ENCODE measurements at regions not wholly inside any gene's neighbourhood (a gene's known extent, or its start where the extent isn't known, plus 50 kb on each side); places are given as distances from the start of the nearest gene placed in this dataset.

- intact Hi-C loops (cut with micrococcal nuclease; ENCODE audit: unreplicated experiment) (no loop called here), in situ Hi-C loops (cut with MboI) (no loop called here)
- H3K4me3 ChIP-seq, result no peak overlapping the region
- no peaks in the 10 kb centered on the region for H3K36me3 ChIP-seq (ENCODE audit: control insufficient read depth in 2 of 2, insufficient read depth in 2 of 2, low read length in 1 of 2)
- no peaks in the 10 kb centered on the region for H4K20me1 ChIP-seq (ENCODE audit: control insufficient read depth, insufficient read depth)
- H3K27ac ChIP-seq (ENCODE audit: control insufficient read depth, insufficient read depth), result no peak overlapping the region
- no peaks in the 10 kb centered on the region for H3K4me1 ChIP-seq (ENCODE audit: control insufficient read depth, insufficient read depth, low read length)
- H2AFZ ChIP-seq (ENCODE audit: control insufficient read depth, low read depth, low read length), result no peak overlapping the region
- TF ChIP-seq ZNF217 (IDR thresholded peaks at IDR 0.05) (no peak), HDAC2 (IDR thresholded peaks at IDR 0.05) (no peak), BHLHE40 (IDR thresholded peaks at IDR 0.05; ENCODE audit: borderline replicate concordance in 1 of 2, low read depth in 2 of 2, low read length in 1 of 2) (no peak), ZNF24 (IDR thresholded peaks at IDR 0.05) (no peak), ATF7 (IDR thresholded peaks at IDR 0.05; ENCODE audit: low read depth) (no peak), ZNF622 (IDR thresholded peaks at IDR 0.05) (no peak), POLR2AphosphoS5 (IDR thresholded peaks at IDR 0.05; ENCODE audit: low read length) (no peak), FOS (IDR thresholded peaks at IDR 0.05; ENCODE audit: borderline replicate concordance, extremely low read depth, insufficient read length) (no peak), EP300 (IDR thresholded peaks at IDR 0.05; ENCODE audit: borderline replicate concordance in 1 of 2, control insufficient read depth in 1 of 2, low read depth in 2 of 2, low read length in 2 of 2) (no peak), GATAD2B (conservative IDR thresholded peaks at IDR 0.05; ENCODE audit: low read depth) (no peak), NKRF (conservative IDR thresholded peaks at IDR 0.05) (no peak), MEF2A (IDR thresholded peaks at IDR 0.05; ENCODE audit: insufficient read depth, low read depth, low read length) (no peak), BCL3 (IDR thresholded peaks at IDR 0.05; ENCODE audit: borderline replicate concordance, insufficient read depth, low read depth, low read length, poor library complexity, severe bottlenecking) (no peak), ELK1 (IDR thresholded peaks at IDR 0.05; ENCODE audit: low read depth, low read length) (no peak), KLF5 (IDR thresholded peaks at IDR 0.05; ENCODE audit: partially characterized antibody) (no peak), PAX8 (IDR thresholded peaks at IDR 0.05) (no peak)
- no TSS peak for BruUV-seq (replicated peaks)
- ChIA-PET RAD21 (ENCODE audit: unreplicated experiment) (interaction anchor here (1.0 kb wide), 1 partner anchor 659 kb away, joined by 3 read pairs; no protein-coding TSS in a partner anchor), POLR2A (no interaction called here), SMC1A (ENCODE audit: uncharacterized antibody, unreplicated experiment) (interaction anchor here (0.8 kb wide), 1 partner anchor 9 kb away, joined by 3 read pairs; no protein-coding TSS in a partner anchor), CTCF (interaction anchor here (0.6 kb wide), 1 partner anchor 652 kb away, joined by 3 read pairs; no protein-coding TSS in a partner anchor)
- H3K9me3 ChIP-seq (replicated peaks; ENCODE audit: control insufficient read depth, insufficient read depth, low read length), result no peaks in the 10 kb centered on the region
- no peaks in the 10 kb centered on the region for H3K27me3 ChIP-seq (replicated peaks in 1 of 2; ENCODE audit: control insufficient read depth in 2 of 2, insufficient read depth in 2 of 2, low read length in 1 of 2)
- no peak overlapping the region for H3K9ac ChIP-seq (ENCODE audit: control insufficient read depth, insufficient read depth, low read length)
- H3K4me2 ChIP-seq (ENCODE audit: control insufficient read depth, insufficient read depth), result no peak overlapping the region
- H3K79me2 ChIP-seq (ENCODE audit: control insufficient read depth, insufficient read depth, low read length), result no peaks in the 10 kb centered on the region
- ATAC-seq (no peak), FAIRE-seq (no peak), DNase-seq (ENCODE audit: low read depth, low spot score) (no peak)
- WGBS (ENCODE audit: insufficient coverage, insufficient replicate concordance, low lambda C conversion rate, missing lambda C conversion rate), result 2% methylated on average over 3 of the region's 3 CpGs
Observed at GRCh38 chr18:40437517-40437916, 1517.5 kb upstream of the PIK3C3 start.

All from GM12878 (cell line).